ENCODE measurements at regions not wholly inside any gene's neighbourhood (a gene's known extent, or its start where the extent isn't known, plus 50 kb on each side); places are given as distances from the start of the nearest gene placed in this dataset.
"Not testable (repeated sequence)": the region's sequence is repeated elsewhere in the genome, so short reads cannot be mapped to it uniquely, and the experiment has no call there.

GRCh38 chr17:37859451-37859850 lies 64.8 kb upstream of the TBC1D3K start:
- H3K36me3 Mint-ChIP-seq: peaks cover 5% of the 10 kb centered on the region
- peaks cover 12% of the 10 kb centered on the region for H3K4me1 Mint-ChIP-seq
- ATAC-seq (ENCODE audit: low read depth) (no peak), DNase-seq (no peak)
- H3K27me3 Mint-ChIP-seq: peaks cover 25% of the 10 kb centered on the region
- POLR2A ChIA-PET: no interaction called here
- H3K9me3 Mint-ChIP-seq: peaks cover 7% of the 10 kb centered on the region
- no peak overlapping the region for H3K4me3 Mint-ChIP-seq
- no peak overlapping the region for H3K27ac Mint-ChIP-seq

- ATAC-seq (ENCODE audit: low read depth); H3K4me3 Mint-ChIP-seq; H3K27ac Mint-ChIP-seq; DNase-seq; H3K36me3 Mint-ChIP-seq; H3K9me3 Mint-ChIP-seq; POLR2A ChIA-PET: not testable (repeated sequence)
- Mint-ChIP-seq H3K27me3 (peaks cover 19% of the 10 kb centered on the region), H3K4me1 (peaks cover 18% of the 10 kb centered on the region)
Observed at GRCh38 chr17:37858391-37858790, 65.8 kb upstream of the TBC1D3K start.

- ATAC-seq (ENCODE audit: low read depth): no peak
- POLR2A ChIA-PET: no interaction called here
- H3K9me3 Mint-ChIP-seq: peaks cover 7% of the 10 kb centered on the region
- DNase-seq: no peak
- H3K4me3 Mint-ChIP-seq: no peak overlapping the region
- H3K27ac Mint-ChIP-seq: no peak overlapping the region
- peaks cover 5% of the 10 kb centered on the region for H3K36me3 Mint-ChIP-seq
- H3K27me3 Mint-ChIP-seq: peaks cover 26% of the 10 kb centered on the region
- H3K4me1 Mint-ChIP-seq: peaks cover 20% of the 10 kb centered on the region
Observed at GRCh38 chr17:37856245-37856644, 68.0 kb upstream of the TBC1D3K start.

GRCh38 chr17:37849617-37849972 lies 74.6 kb upstream of the TBC1D3K start:
- ATAC-seq (ENCODE audit: low read depth) (no peak), DNase-seq (no peak)
- H3K4me3 Mint-ChIP-seq: no peak overlapping the region
- POLR2A ChIA-PET: interaction anchor here (1.0 kb wide), 1 partner anchor 13 kb away, joined by 4 read pairs; no protein-coding TSS in a partner anchor
- peaks cover 12% of the 10 kb centered on the region for H3K27me3 Mint-ChIP-seq
- H3K4me1 Mint-ChIP-seq: peaks cover 36% of the 10 kb centered on the region
- H3K9me3 Mint-ChIP-seq: no peaks in the 10 kb centered on the region
- no peak overlapping the region for H3K27ac Mint-ChIP-seq
- H3K36me3 Mint-ChIP-seq: no peaks in the 10 kb centered on the region

- Mint-ChIP-seq H3K27ac (peak overlapping the region; percentile 75), H3K4me3 (peak overlapping the region; percentile 50), H3K27me3 (peaks cover 9% of the 10 kb centered on the region), H3K36me3 (no peaks in the 10 kb centered on the region), H3K4me1 (peaks cover 34% of the 10 kb centered on the region), H3K9me3 (no peaks in the 10 kb centered on the region)
- POLR2A ChIA-PET: interaction anchor here (1.0 kb wide), 1 partner anchor 12 kb away, joined by 4 read pairs; no protein-coding TSS in a partner anchor
- ATAC-seq (ENCODE audit: low read depth) (peak; percentile 87), DNase-seq (peak; percentile 48)
Observed at GRCh38 chr17:37848690-37849616, 75.3 kb upstream of the TBC1D3K start.

GRCh38 chr17:37847811-37848331 lies 76.3 kb upstream of the TBC1D3K start:
- Mint-ChIP-seq H3K27me3 (peaks cover 9% of the 10 kb centered on the region), H3K4me1 (peaks cover 31% of the 10 kb centered on the region), H3K4me3 (peak overlapping the region; percentile 35), H3K9me3 (no peaks in the 10 kb centered on the region), H3K27ac (no peak overlapping the region), H3K36me3 (no peaks in the 10 kb centered on the region)
- POLR2A ChIA-PET: no interaction called here
- ATAC-seq (ENCODE audit: low read depth): no peak
- no peak for DNase-seq

- H3K4me3 Mint-ChIP-seq: no peak overlapping the region
- POLR2A ChIA-PET: no interaction called here
- H3K4me1 Mint-ChIP-seq: peaks cover 31% of the 10 kb centered on the region
- H3K9me3 Mint-ChIP-seq: no peaks in the 10 kb centered on the region
- DNase-seq: no peak
- no peaks in the 10 kb centered on the region for H3K36me3 Mint-ChIP-seq
- H3K27me3 Mint-ChIP-seq: peaks cover 4% of the 10 kb centered on the region
- ATAC-seq (ENCODE audit: low read depth): no peak
- no peak overlapping the region for H3K27ac Mint-ChIP-seq
Observed at GRCh38 chr17:37847102-37847501, 77.1 kb upstream of the TBC1D3K start.

- DNase-seq (no peak), ATAC-seq (ENCODE audit: low read depth) (no peak)
- Mint-ChIP-seq H3K9me3 (no peaks in the 10 kb centered on the region), H3K4me3 (peak overlapping the region; percentile 67), H3K4me1 (peaks cover 32% of the 10 kb centered on the region), H3K27me3 (peaks cover 3% of the 10 kb centered on the region), H3K36me3 (no peaks in the 10 kb centered on the region), H3K27ac (no peak overlapping the region)
- POLR2A ChIA-PET: no interaction called here
Observed at GRCh38 chr17:37844977-37845293, 79.3 kb upstream of the TBC1D3K start.

GRCh38 chr17:37844158-37844976 lies 79.8 kb upstream of the TBC1D3K start:
- ATAC-seq (ENCODE audit: low read depth) (peak; percentile 70), DNase-seq (peak; percentile 72)
- POLR2A ChIA-PET: interaction anchor here (1.0 kb wide), 1 partner anchor 238 kb away, joined by 3 read pairs; no protein-coding TSS in a partner anchor
- Mint-ChIP-seq H3K27me3 (peaks cover 3% of the 10 kb centered on the region), H3K36me3 (no peaks in the 10 kb centered on the region), H3K9me3 (no peaks in the 10 kb centered on the region), H3K4me3 (peak overlapping the region; percentile 67), H3K4me1 (peaks cover 26% of the 10 kb centered on the region), H3K27ac (peak overlapping the region; percentile 14)

GRCh38 chr17:37842401-37842800 lies 81.8 kb upstream of the TBC1D3K start:
- Mint-ChIP-seq H3K27ac (no peak overlapping the region), H3K4me3 (no peak overlapping the region), H3K36me3 (no peaks in the 10 kb centered on the region), H3K27me3 (peaks cover 11% of the 10 kb centered on the region), H3K4me1 (peaks cover 10% of the 10 kb centered on the region), H3K9me3 (no peaks in the 10 kb centered on the region)
- DNase-seq (no peak), ATAC-seq (ENCODE audit: low read depth) (no peak)
- POLR2A ChIA-PET: interaction anchor here (0.5 kb wide), 1 partner anchor 1003 kb away, joined by 4 read pairs; no protein-coding TSS in a partner anchor

- POLR2A ChIA-PET: no interaction called here
- DNase-seq: no peak
- no peak overlapping the region for H3K4me3 Mint-ChIP-seq
- no peak overlapping the region for H3K27ac Mint-ChIP-seq
- peaks cover 20% of the 10 kb centered on the region for H3K27me3 Mint-ChIP-seq
- no peak for ATAC-seq (ENCODE audit: low read depth)
- H3K9me3 Mint-ChIP-seq: no peaks in the 10 kb centered on the region
- H3K36me3 Mint-ChIP-seq: no peaks in the 10 kb centered on the region
- H3K4me1 Mint-ChIP-seq: peaks cover 8% of the 10 kb centered on the region
Observed at GRCh38 chr17:37841232-37841631, 83.0 kb upstream of the TBC1D3K start.

GRCh38 chr17:37840576-37840975 lies 83.6 kb upstream of the TBC1D3K start:
- Mint-ChIP-seq H3K27me3 (peaks cover 23% of the 10 kb centered on the region), H3K4me1 (peaks cover 6% of the 10 kb centered on the region), H3K9me3 (no peaks in the 10 kb centered on the region), H3K4me3 (no peak overlapping the region), H3K27ac (no peak overlapping the region), H3K36me3 (no peaks in the 10 kb centered on the region)
- POLR2A ChIA-PET: no interaction called here
- DNase-seq (no peak), ATAC-seq (ENCODE audit: low read depth) (no peak)

GRCh38 chr17:37839196-37839978 lies 84.8 kb upstream of the TBC1D3K start:
- H3K27ac Mint-ChIP-seq: no peak overlapping the region
- ATAC-seq (ENCODE audit: low read depth): no peak
- DNase-seq: no peak
- no peaks in the 10 kb centered on the region for H3K36me3 Mint-ChIP-seq
- H3K9me3 Mint-ChIP-seq: no peaks in the 10 kb centered on the region
- peaks cover 13% of the 10 kb centered on the region for H3K4me1 Mint-ChIP-seq
- POLR2A ChIA-PET: no interaction called here
- no peak overlapping the region for H3K4me3 Mint-ChIP-seq
- peaks cover 23% of the 10 kb centered on the region for H3K27me3 Mint-ChIP-seq

Measured in activated naive CD8-positive, alpha-beta T cell treated with anti-CD3 and anti-CD28 coated beads, Interleukin-2, amount 10 ng/mL, durations not matched to agents 7 days and 5 days (primary cell).